Ovary (tissue), 3 donors: ENCODE measurements at regions not wholly inside any gene's neighbourhood (a gene's known extent, or its start where the extent isn't known, plus 50 kb on each side); places are given as distances from the start of the nearest gene placed in this dataset.

Experiments
- EP300 ChIP-seq: sonication (generic); formaldehyde crosslinking; IDR thresholded peaks from one replicate; pipeline ENCODE4 v1.6.1; 2017; ENCODE audit warnings: antibody characterized with exemption
- POLR2A ChIP-seq: fragments of 450-650 bp; IDR thresholded peaks from one replicate; pipeline ENCODE4 v1.6.1; 2017; ENCODE audit warnings: antibody characterized with exemption, mild to moderate bottlenecking, moderate library complexity
- TF ChIP-seq, protein P1 (sequence below), 3 donors: fragments of 450-650 bp in 2 of 3; fragments of 200-600 bp in 1 of 3; IDR thresholded peaks; one replicate each; pipeline versions ENCODE4 v1.5.1 to v1.8.0; 2016 to 2022; ENCODE audit warnings: antibody characterized with exemption in 3 of 3, mild to moderate bottlenecking in 1 of 3
- donor health status: DM: no; HTN: no; CAD: no.

DNA sequence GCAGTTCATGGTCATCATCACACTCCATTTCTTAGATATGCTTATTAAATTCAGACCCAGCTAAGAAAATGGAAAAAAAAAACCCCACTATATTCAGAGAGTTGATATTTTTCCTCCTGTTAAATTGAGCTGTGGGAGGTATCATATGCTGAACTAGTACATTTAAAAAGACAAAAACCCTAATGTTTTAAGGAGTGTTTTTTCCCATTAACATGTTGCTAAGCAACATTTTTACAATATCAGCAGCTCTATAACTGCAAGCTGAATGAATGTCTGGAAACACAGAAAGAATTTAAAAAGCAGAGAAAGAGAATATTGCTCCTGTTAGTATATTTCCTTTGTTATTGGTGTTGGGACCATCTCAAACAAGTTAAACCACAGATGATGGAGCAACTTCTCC is 265.8 kb upstream of the GRIA1 start:
- no peak for TF ChIP-seq EP300
- TF ChIP-seq, protein P1, sequence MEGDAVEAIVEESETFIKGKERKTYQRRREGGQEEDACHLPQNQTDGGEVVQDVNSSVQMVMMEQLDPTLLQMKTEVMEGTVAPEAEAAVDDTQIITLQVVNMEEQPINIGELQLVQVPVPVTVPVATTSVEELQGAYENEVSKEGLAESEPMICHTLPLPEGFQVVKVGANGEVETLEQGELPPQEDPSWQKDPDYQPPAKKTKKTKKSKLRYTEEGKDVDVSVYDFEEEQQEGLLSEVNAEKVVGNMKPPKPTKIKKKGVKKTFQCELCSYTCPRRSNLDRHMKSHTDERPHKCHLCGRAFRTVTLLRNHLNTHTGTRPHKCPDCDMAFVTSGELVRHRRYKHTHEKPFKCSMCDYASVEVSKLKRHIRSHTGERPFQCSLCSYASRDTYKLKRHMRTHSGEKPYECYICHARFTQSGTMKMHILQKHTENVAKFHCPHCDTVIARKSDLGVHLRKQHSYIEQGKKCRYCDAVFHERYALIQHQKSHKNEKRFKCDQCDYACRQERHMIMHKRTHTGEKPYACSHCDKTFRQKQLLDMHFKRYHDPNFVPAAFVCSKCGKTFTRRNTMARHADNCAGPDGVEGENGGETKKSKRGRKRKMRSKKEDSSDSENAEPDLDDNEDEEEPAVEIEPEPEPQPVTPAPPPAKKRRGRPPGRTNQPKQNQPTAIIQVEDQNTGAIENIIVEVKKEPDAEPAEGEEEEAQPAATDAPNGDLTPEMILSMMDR (IDR thresholded peaks at IDR 0.05): no peak
- TF ChIP-seq POLR2A: no peak
